ENCODE measurements at regions not wholly inside any gene's neighbourhood (a gene's known extent, or its start where the extent isn't known, plus 50 kb on each side); places are given as distances from the start of the nearest gene placed in this dataset.

DNA sequence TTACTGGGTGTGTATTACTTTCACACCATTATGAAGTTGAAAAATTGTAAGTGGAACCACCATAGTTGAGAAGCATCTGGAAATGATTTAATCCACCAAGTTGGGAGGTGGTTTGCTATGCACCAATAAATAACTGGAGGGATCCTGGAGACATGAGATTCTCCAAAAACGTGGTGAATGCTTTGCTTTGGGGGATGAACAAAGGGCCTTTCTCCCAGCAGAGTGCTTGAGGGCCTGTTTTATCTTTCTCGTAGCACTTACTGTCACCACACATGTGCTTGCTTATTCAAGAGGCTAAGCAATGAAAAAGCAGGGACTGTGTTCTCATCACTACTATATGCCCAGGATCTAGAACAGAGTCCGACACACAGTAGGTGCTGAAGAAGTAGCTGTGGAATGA, 371.1 kb downstream of the DHX35 start:
- Histone ChIP-seq H3K4me1 (peaks cover 0 to under 1% (median 0%) of the 10 kb centered on the region in 12 donors), H3K9me3 (no peaks in the 10 kb centered on the region), H3K4me3 (no peak overlapping the region), H3K36me3 (no peaks in the 10 kb centered on the region), H3K27me3 (no peaks in the 10 kb centered on the region), H3K27ac (no peak overlapping the region)
- WGBS, 4 donors = 46 to 60% (median 53%) methylated on average over 3 of the region's 3 CpGs
- intact Hi-C loops (cut with DNase I) = no loop called here
- TF ChIP-seq, protein P1, sequence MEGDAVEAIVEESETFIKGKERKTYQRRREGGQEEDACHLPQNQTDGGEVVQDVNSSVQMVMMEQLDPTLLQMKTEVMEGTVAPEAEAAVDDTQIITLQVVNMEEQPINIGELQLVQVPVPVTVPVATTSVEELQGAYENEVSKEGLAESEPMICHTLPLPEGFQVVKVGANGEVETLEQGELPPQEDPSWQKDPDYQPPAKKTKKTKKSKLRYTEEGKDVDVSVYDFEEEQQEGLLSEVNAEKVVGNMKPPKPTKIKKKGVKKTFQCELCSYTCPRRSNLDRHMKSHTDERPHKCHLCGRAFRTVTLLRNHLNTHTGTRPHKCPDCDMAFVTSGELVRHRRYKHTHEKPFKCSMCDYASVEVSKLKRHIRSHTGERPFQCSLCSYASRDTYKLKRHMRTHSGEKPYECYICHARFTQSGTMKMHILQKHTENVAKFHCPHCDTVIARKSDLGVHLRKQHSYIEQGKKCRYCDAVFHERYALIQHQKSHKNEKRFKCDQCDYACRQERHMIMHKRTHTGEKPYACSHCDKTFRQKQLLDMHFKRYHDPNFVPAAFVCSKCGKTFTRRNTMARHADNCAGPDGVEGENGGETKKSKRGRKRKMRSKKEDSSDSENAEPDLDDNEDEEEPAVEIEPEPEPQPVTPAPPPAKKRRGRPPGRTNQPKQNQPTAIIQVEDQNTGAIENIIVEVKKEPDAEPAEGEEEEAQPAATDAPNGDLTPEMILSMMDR (IDR thresholded peaks at IDR 0.05) = no peak
- no peak for TF ChIP-seq POLR2A (IDR thresholded peaks at IDR 0.05)
- ATAC-seq (no peak), DNase-seq (no peak)

DNA sequence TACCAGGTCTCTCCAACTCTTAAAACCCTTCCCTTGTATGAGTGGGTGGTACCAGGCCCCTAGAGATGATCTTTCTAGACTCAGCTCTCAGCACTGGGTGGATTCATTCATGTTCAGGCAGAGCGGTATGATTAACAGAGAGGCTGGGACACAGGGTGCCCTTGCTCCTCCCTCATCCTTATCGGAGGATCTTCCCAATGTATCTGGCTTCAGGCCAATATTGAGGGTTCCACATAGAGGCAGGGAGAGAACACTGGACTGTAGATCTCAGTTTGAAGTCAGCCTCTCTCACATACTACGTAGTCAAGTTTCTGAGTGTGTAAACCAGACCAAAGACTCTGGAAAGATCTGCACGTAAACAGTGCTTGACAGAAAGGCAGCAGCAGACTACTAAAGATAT, 366.2 kb downstream of the DHX35 start:
- DNase-seq (no peak), ATAC-seq (no peak)
- H3K27me3 ChIP-seq = no peaks in the 10 kb centered on the region
- H3K4me1 ChIP-seq = no peaks in the 10 kb centered on the region
- H3K9me3 ChIP-seq = no peaks in the 10 kb centered on the region
- TF ChIP-seq POLR2A (IDR thresholded peaks at IDR 0.05) = no peak
- TF ChIP-seq, protein P1 (IDR thresholded peaks at IDR 0.05) = no peak
- H3K36me3 ChIP-seq = no peaks in the 10 kb centered on the region
- no peak overlapping the region for H3K4me3 ChIP-seq
- 70 to 74% (median 72%) methylated on average over 4 of the region's 4 CpGs for WGBS, 4 donors
- intact Hi-C loops (cut with DNase I) = no loop called here
- H3K27ac ChIP-seq = no peak overlapping the region

DNA sequence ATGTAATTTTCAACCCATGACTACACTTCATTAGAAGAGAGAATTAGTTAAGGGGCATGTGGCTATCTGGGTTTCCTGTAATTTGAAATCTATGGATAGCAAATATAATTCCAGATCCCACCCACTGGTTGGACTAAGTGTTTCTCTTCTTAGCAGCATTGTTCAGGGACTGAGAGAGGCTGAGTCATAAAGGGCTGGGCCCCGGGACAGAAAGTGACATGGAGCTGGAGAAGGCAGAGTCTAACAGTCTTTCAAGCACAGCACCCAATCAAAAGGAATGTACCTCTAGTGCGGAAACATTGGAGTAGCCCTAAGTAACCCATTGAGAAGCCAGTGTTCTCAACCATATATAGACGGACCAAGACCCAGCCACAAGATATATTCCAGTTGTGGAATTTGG, 363.9 kb downstream of the DHX35 start:
- ATAC-seq (no peak), DNase-seq (no peak)
- Histone ChIP-seq H3K4me3 (no peak overlapping the region), H3K36me3 (no peaks in the 10 kb centered on the region), H3K4me1 (no peaks in the 10 kb centered on the region), H3K27ac (no peak overlapping the region), H3K27me3 (no peaks in the 10 kb centered on the region), H3K9me3 (no peaks in the 10 kb centered on the region)
- 70 to 74% (median 72%) methylated on average over 3 of the region's 3 CpGs for WGBS, 4 donors
- no peak for TF ChIP-seq POLR2A (IDR thresholded peaks at IDR 0.05)
- TF ChIP-seq, protein P1 (IDR thresholded peaks at IDR 0.05) = no peak
- intact Hi-C loops (cut with DNase I) = no loop called here

DNA sequence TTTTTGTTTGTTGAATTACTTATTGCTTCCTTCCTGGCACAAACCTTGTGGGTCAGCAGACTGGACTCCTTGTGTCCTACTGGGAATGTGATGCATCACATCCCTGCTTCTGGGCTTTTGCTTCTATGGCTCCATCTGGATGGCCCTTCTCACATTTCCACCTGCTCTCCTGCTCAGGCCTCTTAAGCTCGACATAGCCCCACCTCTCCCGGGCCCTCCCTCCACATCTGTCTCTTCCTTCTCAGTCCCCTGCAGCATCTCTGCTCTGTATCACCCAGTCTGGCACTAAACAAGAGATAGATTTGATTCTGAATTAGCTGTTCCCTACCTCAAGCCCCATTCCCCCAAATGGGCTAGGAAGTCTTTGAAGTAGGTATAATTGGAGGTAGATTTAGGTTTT, 356.8 kb downstream of the DHX35 start:
- ATAC-seq (no peak), DNase-seq (no peak)
- intact Hi-C loops (cut with DNase I) = no loop called here
- Histone ChIP-seq H3K36me3 (no peaks in the 10 kb centered on the region), H3K4me3 (no peak overlapping the region), H3K9me3 (no peaks in the 10 kb centered on the region), H3K27ac (no peak overlapping the region), H3K27me3 (peaks cover 0 to 2% (median 0%) of the 10 kb centered on the region in 9 donors), H3K4me1 (no peaks in the 10 kb centered on the region)
- 15 to 44% (median 32%) methylated on average over 2 of the region's 2 CpGs for WGBS, 4 donors
- TF ChIP-seq, protein P1 (IDR thresholded peaks at IDR 0.05) = no peak
- no peak for TF ChIP-seq POLR2A (IDR thresholded peaks at IDR 0.05)
